Neural progenitor cell (in vitro differentiated cells): ENCODE measurements at regions not wholly inside any gene's neighbourhood (a gene's known extent, or its start where the extent isn't known, plus 50 kb on each side); places are given as distances from the start of the nearest gene placed in this dataset.

Source experiments
- CTCF ChIP-seq: fragments of 200-600 bp; sonication (generic); IDR thresholded peaks from 2 replicates; pipeline ENCODE4 v1.5.1; 2017; ENCODE audit warnings: antibody characterized with exemption, mild to moderate bottlenecking
- EZH2 ChIP-seq: fragments of 200-600 bp; sonication (generic); IDR thresholded peaks from 2 replicates; pipeline ENCODE4 v1.6.1; 2017; ENCODE audit warnings: antibody characterized with exemption, mild to moderate bottlenecking, moderate library complexity
- EZH2phosphoT487 ChIP-seq: fragments of 200-600 bp; sonication (generic); IDR thresholded peaks from 2 replicates; pipeline ENCODE4 v1.6.1; 2017; ENCODE audit warnings: antibody characterized with exemption

DNA sequence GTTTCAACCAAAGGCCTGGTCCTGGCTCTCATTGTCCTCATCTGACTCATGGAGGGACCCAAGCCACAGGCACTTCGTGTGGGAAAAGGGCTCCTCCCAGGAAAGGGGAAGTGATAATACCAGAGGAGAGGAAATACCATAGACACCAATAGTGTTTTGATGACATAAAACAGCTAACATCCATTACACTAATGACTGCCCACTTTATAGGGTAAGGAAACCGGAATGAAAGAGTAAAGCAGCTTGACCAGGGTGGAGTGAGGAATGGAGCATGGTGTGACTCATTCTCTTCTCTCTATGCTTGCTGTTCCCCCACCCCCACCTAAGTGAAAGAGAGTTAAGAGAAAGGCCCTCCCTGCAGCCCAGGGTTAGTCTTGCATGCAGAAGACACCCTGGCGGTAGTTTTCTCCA lies 67.4 kb upstream of the HRH2 start:
- TF ChIP-seq CTCF: no peak
- TF ChIP-seq EZH2: no peak
- no peak for TF ChIP-seq EZH2phosphoT487
